Right ventricle myocardium inferior (tissue), 1 donor: ENCODE measurements at regions not wholly inside any gene's neighbourhood (a gene's known extent, or its start where the extent isn't known, plus 50 kb on each side); places are given as distances from the start of the nearest gene placed in this dataset.
A peak's percentile ranks its signal among the peaks of the same experiment; 100 is the strongest.

Experiments
- ATAC-seq: fragments of 200-7000 bp; cut with Tn5 transposase; one replicate; pipeline ENCODE4 v1.9.1; 2020; ENCODE audit warnings: mild to moderate bottlenecking, moderate library complexity
- DNase-seq: peaks from one replicate; pipeline ENCODE4 v3.0.0; 2021; ENCODE audit errors: missing footprints
- intact Hi-C: fragments of 100-400 bp; cut with DNase I; formaldehyde crosslinking; loops from one replicate; pipeline ENCODE4 v1.11.0; 2022
- donor health status: DM: no; HTN: yes; CAD: no; lungs with severe emphysema.

DNA sequence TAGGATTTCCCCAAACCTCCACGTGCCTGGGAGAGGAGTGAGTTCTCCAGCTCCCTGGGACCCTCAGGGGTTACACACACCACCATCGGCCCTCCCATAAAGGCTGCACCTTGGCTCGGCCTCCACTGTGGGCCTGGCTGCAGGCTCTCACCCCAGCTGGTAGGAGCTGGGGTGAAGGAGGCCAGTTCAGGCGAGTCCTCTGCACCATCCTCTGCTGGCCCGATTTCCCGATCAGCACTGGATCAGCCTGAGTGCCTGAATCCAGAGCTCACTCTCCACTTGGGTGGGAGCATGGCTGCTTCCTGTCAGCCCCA is 115.1 kb upstream of the RET start:
- DNase-seq (peak; percentile 50), ATAC-seq (peak; percentile 30)
- intact Hi-C loops = no loop called here

DNA sequence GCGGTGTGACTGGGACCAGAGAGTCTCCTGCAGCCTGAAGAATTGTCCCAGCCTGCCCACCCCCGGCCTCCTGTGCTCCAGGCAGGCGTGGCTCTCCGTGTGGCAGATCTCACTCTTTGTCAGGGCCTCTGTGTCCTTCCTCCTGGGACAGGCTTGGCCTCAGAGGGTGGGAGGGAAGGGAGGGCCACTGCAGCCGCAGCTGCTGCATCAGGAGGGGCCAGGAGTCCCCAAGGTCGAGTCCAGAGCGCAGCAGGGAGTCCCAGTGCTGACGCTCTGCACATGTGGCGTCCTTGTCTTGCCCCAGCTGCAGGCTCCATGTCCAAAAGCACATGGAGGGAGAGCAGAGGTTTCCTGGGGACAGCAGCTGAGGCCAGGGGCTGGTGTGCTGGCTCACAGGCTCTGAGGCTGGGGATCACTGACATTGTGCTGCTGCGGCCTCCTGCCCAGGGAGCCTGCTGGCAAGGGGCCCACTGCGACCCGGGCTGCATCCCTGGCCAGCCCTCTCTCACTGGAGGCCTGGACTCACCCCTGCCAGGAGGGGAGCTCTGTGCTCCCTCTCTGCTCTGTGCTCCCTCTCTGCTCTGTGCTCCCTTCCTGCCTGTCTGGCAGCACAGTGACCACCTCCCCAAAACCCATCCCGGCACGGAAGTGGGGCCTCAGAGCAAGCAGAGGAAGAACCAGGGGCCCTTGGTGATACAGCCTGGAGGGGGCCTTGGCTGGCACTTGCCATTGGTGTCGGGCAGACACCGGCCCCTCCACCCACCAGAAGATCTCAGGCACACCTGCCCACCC is 114.6 kb upstream of the RET start:
- peak; percentile 74 for DNase-seq
- ATAC-seq = peak; percentile 63
- intact Hi-C loops = no loop called here

DNA sequence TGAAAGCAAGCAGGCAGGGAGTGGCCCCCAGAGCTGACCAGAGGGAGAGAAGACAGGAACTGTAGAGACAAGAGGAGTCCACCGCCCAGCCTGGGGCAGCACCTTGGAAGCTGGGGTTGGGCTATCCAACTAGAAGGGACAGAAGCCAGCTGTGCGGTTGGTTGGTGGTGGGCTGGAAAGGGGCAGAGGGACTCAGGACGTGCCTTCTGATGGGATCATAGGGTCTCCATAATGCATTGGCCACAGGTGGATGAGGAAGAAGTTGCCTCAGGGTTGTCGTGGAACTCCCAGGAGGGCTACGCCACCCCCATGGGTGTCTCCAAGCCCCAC is 114.0 kb upstream of the RET start:
- DNase-seq = no peak
- intact Hi-C loops = no loop called here
- ATAC-seq = no peak

DNA sequence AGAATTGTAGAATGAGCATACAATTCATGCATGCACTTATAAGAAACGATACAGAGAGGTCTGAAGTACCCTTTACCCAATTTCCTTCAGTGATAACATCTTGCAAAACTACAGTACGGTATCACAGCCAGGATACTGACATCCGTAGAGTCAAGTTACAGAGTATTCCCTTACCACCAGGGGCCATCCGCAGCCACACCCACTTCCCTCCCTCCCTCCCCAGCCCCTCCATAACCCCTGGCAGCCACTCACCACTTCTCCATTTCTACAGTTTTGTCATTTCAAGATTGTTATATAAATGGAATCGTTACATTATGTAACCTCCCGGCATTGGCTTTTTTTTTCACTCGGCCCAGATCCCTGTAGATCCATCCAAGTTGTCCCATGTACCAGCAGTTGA is 113.6 kb upstream of the RET start:
- ATAC-seq = no peak
- peak; percentile 58 for DNase-seq
- intact Hi-C loops = no loop called here

DNA sequence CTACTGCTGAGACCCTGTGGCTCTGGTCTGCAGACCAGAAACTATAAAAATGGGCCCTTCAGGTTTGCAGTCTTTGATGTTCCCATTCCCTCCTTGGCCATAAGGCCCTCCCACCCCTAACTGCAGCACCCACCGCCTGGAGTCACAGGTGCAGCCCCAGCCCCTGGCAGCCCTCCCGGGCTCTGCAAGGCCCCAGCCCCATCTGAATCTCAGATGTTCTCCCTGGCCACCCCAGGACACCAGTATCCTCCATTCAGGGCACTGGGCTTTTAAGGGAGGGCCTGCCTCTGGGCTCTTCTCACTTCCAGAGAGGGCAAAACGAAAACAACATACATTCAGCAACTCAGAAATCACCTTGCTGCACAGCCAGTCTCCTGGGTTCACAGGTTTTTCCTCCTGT is 107.7 kb upstream of the RET start:
- intact Hi-C loops = no loop called here
- ATAC-seq = no peak
- DNase-seq = no peak

DNA sequence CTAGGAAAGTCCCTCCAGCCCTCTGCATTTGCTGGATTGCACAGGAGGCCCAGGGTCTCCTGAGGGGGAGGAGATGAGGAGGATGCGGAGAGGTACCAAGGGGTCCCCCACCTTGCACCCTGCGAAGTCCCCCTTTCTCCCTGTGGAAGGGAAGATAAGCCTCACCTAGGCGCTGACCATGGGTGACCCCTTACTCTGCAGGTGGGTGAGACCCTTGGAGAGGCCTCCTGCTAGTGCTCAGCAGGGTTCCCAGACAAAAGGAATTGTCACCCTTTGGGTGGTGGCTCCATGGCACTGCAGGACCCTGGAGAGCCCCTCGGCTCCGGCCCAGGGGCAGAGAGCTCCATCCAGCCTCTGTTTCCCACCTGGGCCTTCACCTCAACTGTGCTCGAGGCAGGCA is 107.0 kb upstream of the RET start:
- ATAC-seq (no peak), DNase-seq (no peak)
- intact Hi-C loops = no loop called here

DNA sequence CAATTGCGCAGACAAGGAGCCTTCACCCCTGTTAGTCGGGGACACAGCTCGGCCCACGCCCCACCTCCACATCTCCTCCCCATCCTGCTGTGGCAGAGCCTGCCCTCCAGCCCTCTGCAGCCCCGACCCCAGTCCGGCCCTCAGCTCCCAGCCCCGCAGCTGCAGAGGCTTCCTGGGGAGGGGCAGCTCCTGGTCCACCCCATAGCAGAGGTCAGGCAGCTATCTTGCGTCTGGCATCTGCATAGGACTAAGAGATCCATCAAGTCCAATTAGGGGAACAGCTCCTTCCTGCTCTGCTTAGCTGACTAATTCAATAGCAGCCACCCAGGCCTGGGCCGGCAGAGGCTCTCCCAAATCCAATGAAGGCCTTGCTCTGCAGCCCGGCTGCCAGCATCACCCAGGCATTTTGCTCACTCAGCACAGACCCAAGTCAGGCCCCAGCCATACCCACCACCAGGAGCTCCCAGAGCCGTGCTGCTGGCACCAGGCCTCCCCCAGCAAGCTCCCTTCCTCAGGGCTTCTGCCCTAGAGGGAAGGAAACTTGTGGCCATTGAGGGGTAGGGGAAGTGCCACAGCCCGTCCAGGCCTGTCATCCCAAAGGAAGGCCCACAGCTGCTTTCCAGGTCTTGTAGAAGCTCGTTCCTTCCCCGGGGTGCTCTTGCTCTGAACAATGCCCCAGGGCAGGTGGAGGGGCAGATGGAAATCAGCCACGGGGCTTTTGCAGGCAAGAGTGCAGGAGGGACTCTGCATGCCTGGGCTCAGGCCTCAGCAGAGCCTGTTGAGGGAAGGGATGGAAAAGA is 106.2 kb upstream of the RET start:
- intact Hi-C loops = no loop called here
- ATAC-seq (no peak), DNase-seq (peak; percentile 32)

DNA sequence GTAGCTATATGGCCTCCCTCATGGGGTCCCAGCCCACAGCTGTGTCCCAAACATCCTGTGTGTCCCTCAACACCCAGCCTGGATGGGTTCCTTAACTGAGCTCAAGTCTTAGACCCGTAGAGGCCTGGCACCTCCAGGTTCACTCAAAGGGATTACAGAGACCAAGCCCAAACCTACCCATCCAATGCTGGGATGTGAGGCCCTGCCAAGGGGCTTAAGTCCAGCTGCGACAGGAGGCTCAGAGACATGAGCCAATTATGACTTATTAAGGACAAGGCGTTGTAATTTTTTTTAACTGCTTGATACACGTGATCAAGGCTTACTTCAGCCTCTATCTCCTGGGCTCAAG is 105.6 kb upstream of the RET start:
- intact Hi-C loops = no loop called here
- ATAC-seq (no peak), DNase-seq (no peak)

DNA sequence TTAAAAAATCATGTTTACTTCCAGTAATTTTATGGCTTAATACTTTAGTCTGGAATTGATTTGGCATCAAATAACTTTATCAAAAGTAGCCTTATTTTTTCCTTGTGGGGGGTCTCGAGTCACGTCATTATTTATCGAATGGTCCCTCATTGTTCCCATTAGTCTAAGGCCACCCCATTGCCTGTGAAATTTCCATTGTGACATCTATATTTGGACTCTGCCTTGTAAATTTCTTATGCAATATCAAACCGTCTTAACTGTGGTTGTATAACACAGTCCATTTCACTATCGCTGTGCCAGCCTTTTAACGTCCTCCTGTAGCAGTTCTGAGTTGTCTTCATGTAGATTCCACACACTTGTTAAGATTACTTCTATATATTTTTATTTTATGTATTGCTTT is 103.9 kb upstream of the RET start:
- intact Hi-C loops = no loop called here
- DNase-seq (no peak), ATAC-seq (no peak)

DNA sequence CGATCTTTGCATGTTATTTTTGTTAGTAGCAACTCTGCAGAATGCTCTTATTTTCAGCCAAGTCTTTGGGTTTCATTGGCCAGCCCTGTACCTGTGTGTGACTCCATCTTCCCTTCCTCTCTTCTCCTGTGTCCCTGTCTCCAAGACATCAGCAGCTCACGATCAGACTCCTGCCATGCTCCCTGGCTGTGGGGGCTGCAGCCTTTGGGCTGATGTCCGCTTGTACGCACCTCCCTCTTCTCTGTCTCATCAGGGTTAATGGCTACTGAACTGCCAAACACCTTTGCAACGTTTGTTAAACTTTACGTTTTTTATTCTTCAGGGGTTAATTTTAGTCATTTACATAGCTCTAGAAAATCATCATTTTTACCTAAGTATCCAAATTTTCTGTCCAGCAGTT is 103.5 kb upstream of the RET start:
- ATAC-seq = no peak
- DNase-seq = no peak
- intact Hi-C loops = no loop called here

DNA sequence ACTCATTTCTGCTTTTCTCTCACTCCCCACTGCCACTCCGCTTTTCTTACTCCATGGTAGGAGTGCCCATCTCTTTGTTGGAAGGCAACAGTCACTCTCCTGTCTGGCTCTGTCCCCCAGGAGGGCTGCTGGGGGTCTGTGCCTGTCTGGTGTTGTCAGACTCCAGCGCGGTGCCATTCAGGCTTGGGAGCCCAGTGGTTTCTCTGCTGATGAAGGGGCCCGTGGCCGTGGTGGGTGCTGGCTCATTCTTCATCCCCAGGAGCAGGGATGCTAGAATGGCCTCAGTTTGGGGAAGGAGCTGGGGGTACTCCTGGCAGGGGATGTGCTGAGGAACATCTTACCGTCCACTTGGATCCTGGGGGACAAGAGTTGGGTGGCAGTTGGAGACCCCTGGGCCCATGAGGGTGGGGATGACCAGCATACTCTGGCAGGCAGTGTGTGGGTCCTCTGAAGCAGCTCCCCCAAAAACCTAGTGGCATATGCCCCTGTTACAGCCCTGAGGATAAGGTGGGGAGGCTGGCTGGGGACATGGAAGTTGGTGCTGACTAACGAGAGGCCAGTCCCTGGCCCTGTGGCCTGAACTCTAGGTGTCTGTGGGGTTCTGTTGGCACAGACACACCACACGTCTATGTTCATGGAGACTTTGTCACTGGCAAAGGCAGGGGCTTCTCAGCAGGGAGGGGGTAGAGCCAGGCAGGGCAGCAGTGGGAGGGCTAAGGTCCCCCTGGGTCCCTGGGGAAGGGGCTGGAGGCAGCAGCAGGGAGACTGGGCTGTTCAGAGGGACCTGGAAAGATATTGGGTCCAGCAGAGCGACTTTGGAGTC is 102.8 kb upstream of the RET start:
- intact Hi-C loops = no loop called here
- ATAC-seq (no peak), DNase-seq (peak; percentile 39)

DNA sequence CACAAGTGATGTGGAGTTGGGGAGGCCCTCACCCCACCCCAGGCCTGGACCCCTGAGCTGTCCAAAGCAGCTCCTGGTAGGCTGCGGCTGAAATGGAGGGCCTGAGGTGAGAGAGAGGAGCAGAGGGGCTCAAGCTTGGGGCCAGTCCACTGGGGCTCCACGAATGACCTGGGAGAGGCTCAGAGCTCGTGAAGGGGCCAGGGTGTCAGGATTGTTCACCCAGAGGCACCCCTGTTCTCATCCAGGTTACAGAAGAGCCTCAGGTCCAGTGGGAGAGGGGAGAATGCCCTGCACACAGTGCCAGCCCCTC is 102.2 kb upstream of the RET start:
- intact Hi-C loops = no loop called here
- ATAC-seq (no peak), DNase-seq (no peak)

DNA sequence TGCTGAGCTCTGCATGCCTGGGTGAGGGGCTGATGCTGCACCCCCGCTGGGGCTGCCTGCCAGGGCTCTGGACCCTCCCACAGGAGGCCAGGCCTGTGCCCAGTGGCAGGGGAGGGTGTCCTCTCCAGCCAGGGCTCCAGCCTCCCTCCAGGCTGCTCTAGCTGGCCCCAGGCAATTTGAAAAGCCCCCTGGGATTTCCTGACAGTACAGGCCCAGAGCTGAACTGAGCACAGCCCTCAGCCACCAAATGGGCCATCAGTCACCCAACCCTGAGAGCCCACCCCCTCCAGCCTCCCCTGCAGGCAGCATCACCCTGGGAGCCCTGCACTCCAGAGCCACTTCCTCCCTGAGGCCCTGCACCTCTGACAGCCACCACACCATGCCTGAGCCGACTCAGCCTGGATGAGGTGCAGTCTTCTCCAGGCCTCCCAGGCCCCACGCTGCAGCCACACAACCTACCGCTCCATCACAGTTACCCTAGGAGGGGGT is 101.8 kb upstream of the RET start:
- ATAC-seq = no peak
- intact Hi-C loops = no loop called here
- DNase-seq = peak; percentile 21

DNA sequence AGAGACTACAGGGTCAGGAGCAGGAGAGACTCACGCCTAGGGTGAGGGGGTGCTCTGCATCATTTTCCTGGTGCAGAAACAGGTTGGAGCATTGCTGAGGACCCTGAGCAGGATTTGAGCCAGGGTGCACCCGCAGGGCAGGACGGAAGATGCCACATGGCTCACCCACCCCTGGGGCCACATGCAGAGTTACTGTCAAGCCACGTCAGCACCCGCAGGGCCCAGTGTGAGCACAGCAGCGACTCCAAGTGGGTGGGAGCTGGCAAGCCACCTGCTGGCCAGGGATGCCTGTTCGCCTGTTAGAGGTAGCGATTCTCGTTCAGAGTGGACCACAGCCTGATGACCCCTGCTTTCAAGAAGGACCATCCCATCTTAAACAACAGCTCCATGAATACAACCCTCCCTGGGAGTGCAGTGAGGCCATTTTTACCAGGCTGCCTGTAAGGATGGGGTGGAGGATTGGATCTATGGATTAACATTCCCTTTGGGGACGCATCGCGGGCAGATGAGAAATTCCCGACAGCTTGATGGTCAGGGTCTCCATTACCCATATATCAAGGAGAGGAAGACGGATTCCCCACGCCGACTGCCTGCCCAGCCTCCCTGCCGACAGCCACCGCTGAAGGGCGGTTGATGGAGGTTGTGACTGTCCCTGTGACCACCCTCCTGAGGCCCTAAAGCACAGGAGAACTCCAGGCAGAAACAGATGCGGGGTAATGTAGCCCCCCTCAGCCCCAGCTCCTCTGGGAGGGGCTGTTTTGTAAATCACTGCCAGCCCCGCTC is 101.1 kb upstream of the RET start:
- ATAC-seq (no peak), DNase-seq (peak; percentile 40)
- intact Hi-C loops = no loop called here

DNA sequence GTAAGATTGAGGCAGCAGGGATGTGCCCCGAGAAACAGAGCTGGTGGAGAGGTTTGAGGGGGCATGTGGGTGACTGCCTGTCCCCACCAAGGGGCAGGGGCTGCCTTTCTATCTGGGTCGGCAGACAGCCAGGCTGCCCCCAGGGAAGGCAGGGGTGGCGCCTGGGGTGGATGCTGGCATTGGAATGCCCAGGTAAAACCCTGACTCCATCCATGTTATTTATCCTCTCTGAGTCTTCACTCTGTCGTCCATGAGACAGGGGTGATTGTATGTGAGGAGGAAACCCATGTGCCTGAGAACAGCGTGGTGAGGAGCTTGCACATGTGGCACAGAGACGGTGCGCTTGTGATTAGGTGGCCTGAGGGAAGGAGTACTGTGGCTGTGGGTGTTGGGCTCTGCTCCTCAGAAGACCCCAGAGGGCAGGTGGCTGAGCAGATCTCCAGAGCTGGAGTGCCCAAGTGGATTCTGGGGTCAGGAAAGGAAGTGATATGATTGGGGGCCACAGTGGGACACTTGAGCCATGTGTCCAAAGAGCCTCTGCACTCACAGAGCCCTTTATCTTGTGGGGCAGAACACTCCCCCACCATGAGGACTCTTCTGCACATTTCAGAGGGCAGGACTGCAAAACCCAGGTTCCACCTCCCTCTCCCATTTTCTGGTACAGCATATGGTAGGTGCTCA is 100.4 kb upstream of the RET start:
- DNase-seq = peak; percentile 64
- intact Hi-C loops = no loop called here
- no peak for ATAC-seq

DNA sequence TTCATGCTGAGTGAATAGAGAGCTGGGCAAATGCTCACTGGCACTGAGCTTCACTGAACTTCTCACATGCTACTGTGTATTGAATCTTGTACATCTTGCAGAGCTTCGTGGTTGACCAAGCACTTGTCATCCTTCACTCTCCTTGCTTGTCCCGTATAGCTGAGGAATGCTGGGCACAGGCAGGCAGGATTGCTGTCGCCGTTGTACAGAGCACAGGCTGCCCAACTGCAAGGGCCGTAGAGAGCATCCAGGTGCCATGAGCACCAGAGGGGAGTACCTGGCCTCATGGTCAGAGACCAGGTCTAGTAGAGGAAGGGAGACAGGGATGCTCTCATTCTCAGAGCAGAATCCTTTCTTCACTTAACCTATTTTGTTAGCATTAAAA is 99.8 kb upstream of the RET start:
- DNase-seq = no peak
- intact Hi-C loops = no loop called here
- no peak for ATAC-seq

DNA sequence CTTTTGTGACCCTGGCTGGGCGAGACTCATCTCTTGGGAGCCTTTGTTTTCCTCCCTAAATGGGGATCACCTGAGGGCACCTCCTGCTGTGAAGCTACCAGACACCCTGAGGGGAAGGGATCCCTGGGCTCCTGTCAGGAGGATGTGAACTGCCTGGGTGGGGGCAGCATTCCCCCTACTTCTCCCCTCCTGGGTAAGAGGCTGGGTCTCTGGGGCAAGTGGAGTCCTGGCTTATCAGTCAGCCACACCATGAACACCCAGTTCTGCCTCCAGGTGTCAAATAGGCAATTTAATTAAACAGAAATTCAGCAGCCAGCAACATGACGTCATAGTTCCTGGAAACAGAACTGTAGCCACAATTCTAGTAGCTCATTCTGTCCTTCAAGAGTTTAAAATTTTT is 97.7 kb upstream of the RET start:
- intact Hi-C loops = no loop called here
- DNase-seq (no peak), ATAC-seq (no peak)

DNA sequence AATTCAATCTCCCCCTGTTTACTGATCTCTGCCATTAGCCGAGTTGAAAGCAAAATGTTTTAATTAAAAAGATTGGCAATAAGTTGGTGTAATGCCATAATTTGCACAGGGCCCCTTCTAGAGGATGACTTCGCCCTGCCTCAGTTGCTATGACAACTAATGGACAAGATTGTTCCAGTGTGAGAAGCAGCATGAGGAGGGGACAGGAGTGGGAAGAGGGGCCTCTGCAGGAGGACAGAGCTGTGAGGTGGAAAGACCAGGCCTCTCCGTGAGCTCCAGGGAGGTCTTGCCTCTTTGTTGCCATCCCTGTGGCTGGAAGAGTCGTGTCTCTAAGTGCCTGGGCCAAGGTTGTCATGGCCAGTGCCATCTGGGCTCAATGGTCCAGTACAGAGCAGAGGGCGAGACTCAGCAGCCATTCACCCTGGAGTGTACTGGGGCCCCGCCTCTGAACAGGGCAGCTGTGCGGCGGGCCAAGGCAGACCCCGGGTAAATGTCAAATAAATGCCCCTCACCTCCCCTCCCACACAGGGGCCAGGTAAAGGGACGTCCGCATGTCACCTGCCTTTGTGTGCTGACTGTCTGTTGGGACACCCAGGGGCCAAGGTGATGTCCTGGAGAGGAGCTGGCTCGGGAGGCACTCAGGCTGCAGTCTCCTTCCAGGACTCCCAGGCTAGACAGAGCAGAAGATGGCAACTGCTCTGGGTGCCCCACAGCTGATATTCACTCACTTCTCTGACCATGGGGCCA is 97.0 kb upstream of the RET start:
- intact Hi-C loops = no loop called here
- ATAC-seq (no peak), DNase-seq (peak; percentile 46)
